GM10266 (cell line): ENCODE measurements at regions not wholly inside any gene's neighbourhood (a gene's known extent, or its start where the extent isn't known, plus 50 kb on each side); places are given as distances from the start of the nearest gene placed in this dataset.

ENCODE experiments used
- DNase-seq: peaks from one replicate; pipeline ENCODE4 v3.0.0; 2012; ENCODE audit errors: extremely low spot score
- CTCF ChIP-seq: IDR thresholded peaks from 2 replicates; pipeline ENCODE4 v1.5.1; 2012; ENCODE audit warnings: mild to moderate bottlenecking, low read depth; ENCODE audit not compliant: control insufficient read depth, insufficient read depth; ENCODE audit errors: missing control alignments

- TF ChIP-seq CTCF: no peak
- no peak for DNase-seq
Observed at GRCh38 chr18:71433373-71433772, 1110.8 kb downstream of the CBLN2 start.

- TF ChIP-seq CTCF: no peak
- no peak for DNase-seq
Observed at GRCh38 chr18:71431689-71432088, 1112.5 kb downstream of the CBLN2 start.

- no peak for DNase-seq
- no peak for TF ChIP-seq CTCF
Observed at GRCh38 chr18:71431171-71431570, 1113.0 kb downstream of the CBLN2 start.

GRCh38 chr18:71426441-71426840 is 1117.7 kb downstream of the CBLN2 start:
- no peak for DNase-seq
- TF ChIP-seq CTCF: no peak

GRCh38 chr18:71405169-71405809 is 1116.4 kb downstream of the SOCS6 start:
- DNase-seq: no peak
- no peak for TF ChIP-seq CTCF

GRCh38 chr18:71403501-71403900 is 1114.7 kb downstream of the SOCS6 start:
- no peak for TF ChIP-seq CTCF
- no peak for DNase-seq

GRCh38 chr18:71398531-71398930 is 1109.7 kb downstream of the SOCS6 start:
- no peak for DNase-seq
- no peak for TF ChIP-seq CTCF
